Keratinocyte (primary cell): ENCODE measurements at regions not wholly inside any gene's neighbourhood (a gene's known extent, or its start where the extent isn't known, plus 50 kb on each side); places are given as distances from the start of the nearest gene placed in this dataset.
"Not testable (repeated sequence)": the region's sequence is repeated elsewhere in the genome, so short reads cannot be mapped to it uniquely, and the experiment has no call there.

Experiments used
- DNase-seq: peaks from one replicate; pipeline ENCODE4 v3.0.0-alpha.2; 2011; ENCODE audit warnings: low read depth, missing footprints, low spot score
- FAIRE-seq: peaks from 2 replicates; lab custom pipeline; 2011; peaks lifted over from hg19 to GRCh38; lab: Jason Lieb, UNC
- H2AFZ ChIP-seq: 2 replicates; pipeline ENCODE4 v1.6.0; 2012; ENCODE audit warnings: low read length, control low read depth, inconsistent platforms; ENCODE audit not compliant: control insufficient read depth
- H3K27ac ChIP-seq: 2 replicates; pipeline ENCODE4 v1.5.1; 2011; ENCODE audit warnings: low read length; ENCODE audit not compliant: control insufficient read depth, insufficient read depth
- H3K27me3 ChIP-seq: 3 replicates; pipeline ENCODE4 v1.6.0; 2011; ENCODE audit warnings: low read length; ENCODE audit not compliant: control insufficient read depth, insufficient read depth; ENCODE audit errors: extremely low read depth
- H3K36me3 ChIP-seq, 2 experiments: 2 replicates in 1 of 2; 3 replicates in 1 of 2; pipeline ENCODE4 v1.5.1; 2011; ENCODE audit warnings: low read length in 2 of 2, mild to moderate bottlenecking in 1 of 2; ENCODE audit not compliant: control insufficient read depth in 2 of 2, insufficient read depth in 2 of 2; ENCODE audit errors: extremely low read depth in 1 of 2
- H3K4me1 ChIP-seq: 3 replicates; pipeline ENCODE4 v1.5.1; 2011; ENCODE audit warnings: low read length; ENCODE audit not compliant: control insufficient read depth, insufficient read depth; ENCODE audit errors: extremely low read depth
- H3K4me2 ChIP-seq: 3 replicates; pipeline ENCODE4 v1.6.0; 2011; ENCODE audit warnings: low read depth, low read length; ENCODE audit not compliant: control insufficient read depth, insufficient read depth; ENCODE audit errors: extremely low read depth
- H3K4me3 ChIP-seq, 3 experiments: fragments of 200-600 bp in 1 of 3; sonication (generic) in 1 of 3; 2 replicates in 2 of 3; 3 replicates in 1 of 3; pipeline ENCODE4 v1.5.1; 2011 to 2016; ENCODE audit warnings: low read length in 3 of 3, mild to moderate bottlenecking in 3 of 3, control low read depth in 2 of 3, inconsistent platforms in 1 of 3, low read depth in 1 of 3, mixed read lengths in 1 of 3, mixed run types in 1 of 3, moderate library complexity in 1 of 3; ENCODE audit not compliant: control insufficient read depth in 2 of 3, insufficient read depth in 2 of 3; ENCODE audit errors: extremely low read depth in 1 of 3
- H3K79me2 ChIP-seq: 2 replicates; pipeline ENCODE4 v1.6.0; 2012; ENCODE audit warnings: low read length; ENCODE audit not compliant: control insufficient read depth, insufficient read depth
- H3K9ac ChIP-seq: 3 replicates; pipeline ENCODE4 v1.6.0; 2011; ENCODE audit warnings: low read length; ENCODE audit not compliant: control insufficient read depth, insufficient read depth; ENCODE audit errors: extremely low read depth
- H3K9me1 ChIP-seq: 3 replicates; pipeline ENCODE4 v1.6.0; 2011; ENCODE audit warnings: low read length; ENCODE audit not compliant: control insufficient read depth, insufficient read depth; ENCODE audit errors: extremely low read depth
- H3K9me3 ChIP-seq: 2 replicates; pipeline ENCODE4 v1.5.1; 2012; ENCODE audit warnings: low read depth, low read length; ENCODE audit not compliant: control insufficient read depth
- H4K20me1 ChIP-seq: 3 replicates; pipeline ENCODE4 v1.6.0; 2011; ENCODE audit warnings: low read length; ENCODE audit not compliant: control insufficient read depth, insufficient read depth; ENCODE audit errors: extremely low read depth
- EZH2 ChIP-seq: IDR thresholded peaks from one replicate; pipeline ENCODE4 v1.6.1; 2012; ENCODE audit warnings: inconsistent platforms, mild to moderate bottlenecking, low read length, moderate library complexity
- dilution Hi-C: fragments of 300-500 bp; cut with MboI; formaldehyde crosslinking; loops from one replicate; pipeline ENCODE4 v1.7.0; 2020; ENCODE audit warnings: low sequenced_read_pairs; ENCODE audit not compliant: extremely low pct_ligation_motif_present
- TF ChIP-seq, protein P1 (sequence below), 3 experiments: IDR thresholded peaks in 1 of 3; conservative IDR thresholded peaks in 1 of 3; optimal IDR thresholded peaks in 1 of 3; 2 replicates in 2 of 3; 3 replicates in 1 of 3; pipeline versions ENCODE3 to v1.5.1; 2011; ENCODE audit warnings: low read length in 3 of 3, mild to moderate bottlenecking in 3 of 3, moderate library complexity in 2 of 3, control low read depth in 1 of 3, inconsistent platforms in 1 of 3; ENCODE audit not compliant: insufficient read depth in 2 of 3; ENCODE audit errors: extremely low read depth in 1 of 3

DNA sequence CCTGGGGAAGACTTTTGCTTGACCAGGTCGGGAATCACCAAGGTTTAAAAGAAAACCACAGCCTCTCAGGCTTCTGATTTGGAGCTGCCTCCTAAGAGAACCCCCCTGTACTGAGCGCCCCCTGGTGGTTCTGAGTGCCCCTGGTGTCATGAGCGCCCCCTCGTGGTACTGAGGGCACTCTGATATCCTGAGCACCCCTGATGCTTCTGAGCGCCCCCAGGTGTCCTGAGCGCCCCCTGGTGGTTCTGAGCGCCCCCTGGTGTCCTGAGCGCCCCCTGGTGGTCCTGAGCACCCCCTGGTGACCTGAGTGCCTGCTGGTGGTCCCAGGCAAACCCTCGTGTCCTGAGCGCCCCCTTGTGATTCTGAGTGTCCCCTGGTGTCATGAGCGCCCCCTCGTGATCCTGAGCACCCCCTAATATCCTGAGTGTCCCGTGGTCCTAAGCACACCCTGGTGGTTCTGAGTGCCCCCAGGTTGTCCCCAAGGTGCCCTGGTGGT is 643.8 kb downstream of the TMEM121 start:
- DNase-seq: not testable (repeated sequence)

DNA sequence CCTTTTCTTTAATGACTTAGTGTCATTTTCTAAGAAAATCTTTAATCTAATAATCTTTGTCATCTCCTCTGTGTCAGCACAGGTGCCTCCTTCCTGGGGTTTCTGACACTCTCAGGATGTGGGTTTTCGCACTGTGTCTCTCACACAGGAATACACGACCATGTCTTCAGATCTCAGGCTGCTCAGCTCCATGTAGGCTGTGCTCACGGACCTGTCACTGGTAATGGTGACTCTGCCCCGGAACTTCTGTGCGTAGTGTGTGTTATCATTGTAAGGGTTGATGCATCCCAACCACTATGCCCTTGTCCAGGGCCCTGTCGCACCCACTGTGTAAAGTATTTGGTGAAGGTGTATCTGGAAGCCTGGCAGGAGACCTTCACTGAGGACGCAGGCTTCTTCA is 647.8 kb downstream of the TMEM121 start:
- TF ChIP-seq, protein P1, sequence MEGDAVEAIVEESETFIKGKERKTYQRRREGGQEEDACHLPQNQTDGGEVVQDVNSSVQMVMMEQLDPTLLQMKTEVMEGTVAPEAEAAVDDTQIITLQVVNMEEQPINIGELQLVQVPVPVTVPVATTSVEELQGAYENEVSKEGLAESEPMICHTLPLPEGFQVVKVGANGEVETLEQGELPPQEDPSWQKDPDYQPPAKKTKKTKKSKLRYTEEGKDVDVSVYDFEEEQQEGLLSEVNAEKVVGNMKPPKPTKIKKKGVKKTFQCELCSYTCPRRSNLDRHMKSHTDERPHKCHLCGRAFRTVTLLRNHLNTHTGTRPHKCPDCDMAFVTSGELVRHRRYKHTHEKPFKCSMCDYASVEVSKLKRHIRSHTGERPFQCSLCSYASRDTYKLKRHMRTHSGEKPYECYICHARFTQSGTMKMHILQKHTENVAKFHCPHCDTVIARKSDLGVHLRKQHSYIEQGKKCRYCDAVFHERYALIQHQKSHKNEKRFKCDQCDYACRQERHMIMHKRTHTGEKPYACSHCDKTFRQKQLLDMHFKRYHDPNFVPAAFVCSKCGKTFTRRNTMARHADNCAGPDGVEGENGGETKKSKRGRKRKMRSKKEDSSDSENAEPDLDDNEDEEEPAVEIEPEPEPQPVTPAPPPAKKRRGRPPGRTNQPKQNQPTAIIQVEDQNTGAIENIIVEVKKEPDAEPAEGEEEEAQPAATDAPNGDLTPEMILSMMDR (optimal IDR thresholded peaks at IDR 0.05 in 1 of 3, IDR thresholded peaks at IDR 0.05 in 1 of 3, conservative IDR thresholded peaks at IDR 0.05 in 1 of 3; ENCODE audit: extremely low read depth in 1 of 3, insufficient read depth in 2 of 3, low read length in 3 of 3): no peak
- no peak for TF ChIP-seq EZH2
- H3K27ac ChIP-seq: no peak overlapping the region
- no peaks in the 10 kb centered on the region for H4K20me1 ChIP-seq
- H3K4me1 ChIP-seq: no peaks in the 10 kb centered on the region
- H3K9ac ChIP-seq: no peak overlapping the region
- H3K36me3 ChIP-seq: no peaks in the 10 kb centered on the region
- DNase-seq (no peak), FAIRE-seq (no peak)
- H3K27me3 ChIP-seq: no peaks in the 10 kb centered on the region
- no peaks in the 10 kb centered on the region for H3K79me2 ChIP-seq
- H2AFZ ChIP-seq: no peak overlapping the region
- no peak overlapping the region for H3K4me2 ChIP-seq
- dilution Hi-C loops: no loop called here
- no peak overlapping the region for H3K4me3 ChIP-seq
- H3K9me3 ChIP-seq: no peaks in the 10 kb centered on the region
- no peaks in the 10 kb centered on the region for H3K9me1 ChIP-seq

More for the DNA sequence above, 643.8 kb downstream of the TMEM121 start:
- H3K4me3 ChIP-seq, H3K4me2 ChIP-seq, H3K9me3 ChIP-seq, dilution Hi-C loops, H3K4me1 ChIP-seq, H3K27ac ChIP-seq, H3K79me2 ChIP-seq, FAIRE-seq, H3K36me3 ChIP-seq, H3K9me1 ChIP-seq, H4K20me1 ChIP-seq, H3K27me3 ChIP-seq, H2AFZ ChIP-seq, H3K9ac ChIP-seq: not testable (repeated sequence)
- TF ChIP-seq, protein P1 (optimal IDR thresholded peaks at IDR 0.05 in 1 of 3, IDR thresholded peaks at IDR 0.05 in 1 of 3, conservative IDR thresholded peaks at IDR 0.05 in 1 of 3; ENCODE audit: extremely low read depth in 1 of 3, insufficient read depth in 2 of 3, low read length in 3 of 3): peak in 2 of 3 experiments; percentile 21 to 43

DNA sequence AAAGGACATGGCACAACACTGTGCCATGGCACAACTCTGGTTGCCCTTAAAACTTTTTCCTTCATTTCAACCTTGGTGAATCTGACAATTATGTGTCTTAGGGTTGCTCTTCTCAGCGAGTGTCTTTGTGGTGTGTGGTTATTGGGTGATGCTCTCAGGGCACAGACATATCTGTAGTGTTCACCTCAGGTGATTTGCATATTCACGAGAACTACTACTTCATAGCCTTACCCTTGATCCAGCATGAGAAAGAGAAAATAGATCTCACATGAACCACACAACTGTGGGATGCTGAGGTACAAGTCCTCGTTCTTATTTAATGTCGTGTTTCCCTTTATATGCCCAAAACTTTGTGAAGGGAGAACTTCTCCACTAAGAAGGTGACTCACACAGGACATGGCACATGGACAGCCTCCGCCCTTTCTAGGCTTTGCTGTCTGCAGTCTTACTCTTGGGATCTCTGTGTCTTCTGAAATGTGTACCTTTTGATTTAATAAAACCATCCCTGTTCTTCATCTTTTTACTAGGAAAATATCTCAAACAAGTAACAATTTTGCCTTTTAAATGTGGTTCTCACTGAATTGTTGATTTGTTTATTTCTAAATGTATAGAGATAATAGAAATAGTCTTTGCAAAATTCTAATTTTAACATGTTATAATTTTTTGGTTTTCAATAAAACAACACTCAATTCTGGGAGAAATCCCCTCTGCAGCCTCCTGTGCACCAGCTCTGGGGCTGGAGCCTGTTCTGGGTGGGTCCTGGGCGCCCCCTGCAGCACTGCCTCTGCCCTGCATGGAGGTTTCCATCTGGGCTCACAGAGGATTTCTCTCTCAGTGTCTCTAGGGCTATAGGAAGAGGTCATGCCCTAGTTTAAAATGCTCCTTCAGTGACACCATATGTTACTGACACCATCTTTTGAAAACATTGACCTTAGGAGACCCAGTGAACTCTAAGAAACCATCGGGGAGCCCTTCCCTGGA is 651.2 kb downstream of the TMEM121 start:
- dilution Hi-C loops: not testable (repeated sequence)

More for the DNA sequence above, 651.2 kb downstream of the TMEM121 start:
- not testable (repeated sequence) for FAIRE-seq, H3K9me1 ChIP-seq, H3K27me3 ChIP-seq, H3K36me3 ChIP-seq, H3K9ac ChIP-seq, H3K9me3 ChIP-seq, DNase-seq, H3K4me3 ChIP-seq, H2AFZ ChIP-seq, H3K4me2 ChIP-seq, H3K4me1 ChIP-seq, H3K79me2 ChIP-seq, H4K20me1 ChIP-seq, H3K27ac ChIP-seq
